ENCODE measurements at regions not wholly inside any gene's neighbourhood (a gene's known extent, or its start where the extent isn't known, plus 50 kb on each side); places are given as distances from the start of the nearest gene placed in this dataset.

DNA sequence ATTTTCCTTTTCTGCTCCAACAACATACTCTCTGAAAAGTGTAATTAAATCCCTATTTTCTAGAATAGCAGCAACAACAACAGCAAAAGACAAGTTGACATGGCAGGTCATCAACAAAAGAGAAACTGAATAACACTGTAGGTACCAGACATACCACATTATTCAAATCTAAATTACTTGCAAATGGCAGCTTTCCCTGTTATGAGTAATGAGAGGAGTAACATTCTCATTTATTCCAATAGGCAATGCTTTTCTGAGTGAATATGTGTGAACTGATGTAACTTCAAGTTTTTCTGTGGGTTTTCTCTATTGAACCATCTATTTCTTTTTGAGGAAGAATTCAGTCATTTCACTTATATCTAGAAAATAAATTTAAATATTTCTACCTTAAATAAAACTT, 501.5 kb downstream of the TRIB2 start (continued):
- TF ChIP-seq, protein P1, sequence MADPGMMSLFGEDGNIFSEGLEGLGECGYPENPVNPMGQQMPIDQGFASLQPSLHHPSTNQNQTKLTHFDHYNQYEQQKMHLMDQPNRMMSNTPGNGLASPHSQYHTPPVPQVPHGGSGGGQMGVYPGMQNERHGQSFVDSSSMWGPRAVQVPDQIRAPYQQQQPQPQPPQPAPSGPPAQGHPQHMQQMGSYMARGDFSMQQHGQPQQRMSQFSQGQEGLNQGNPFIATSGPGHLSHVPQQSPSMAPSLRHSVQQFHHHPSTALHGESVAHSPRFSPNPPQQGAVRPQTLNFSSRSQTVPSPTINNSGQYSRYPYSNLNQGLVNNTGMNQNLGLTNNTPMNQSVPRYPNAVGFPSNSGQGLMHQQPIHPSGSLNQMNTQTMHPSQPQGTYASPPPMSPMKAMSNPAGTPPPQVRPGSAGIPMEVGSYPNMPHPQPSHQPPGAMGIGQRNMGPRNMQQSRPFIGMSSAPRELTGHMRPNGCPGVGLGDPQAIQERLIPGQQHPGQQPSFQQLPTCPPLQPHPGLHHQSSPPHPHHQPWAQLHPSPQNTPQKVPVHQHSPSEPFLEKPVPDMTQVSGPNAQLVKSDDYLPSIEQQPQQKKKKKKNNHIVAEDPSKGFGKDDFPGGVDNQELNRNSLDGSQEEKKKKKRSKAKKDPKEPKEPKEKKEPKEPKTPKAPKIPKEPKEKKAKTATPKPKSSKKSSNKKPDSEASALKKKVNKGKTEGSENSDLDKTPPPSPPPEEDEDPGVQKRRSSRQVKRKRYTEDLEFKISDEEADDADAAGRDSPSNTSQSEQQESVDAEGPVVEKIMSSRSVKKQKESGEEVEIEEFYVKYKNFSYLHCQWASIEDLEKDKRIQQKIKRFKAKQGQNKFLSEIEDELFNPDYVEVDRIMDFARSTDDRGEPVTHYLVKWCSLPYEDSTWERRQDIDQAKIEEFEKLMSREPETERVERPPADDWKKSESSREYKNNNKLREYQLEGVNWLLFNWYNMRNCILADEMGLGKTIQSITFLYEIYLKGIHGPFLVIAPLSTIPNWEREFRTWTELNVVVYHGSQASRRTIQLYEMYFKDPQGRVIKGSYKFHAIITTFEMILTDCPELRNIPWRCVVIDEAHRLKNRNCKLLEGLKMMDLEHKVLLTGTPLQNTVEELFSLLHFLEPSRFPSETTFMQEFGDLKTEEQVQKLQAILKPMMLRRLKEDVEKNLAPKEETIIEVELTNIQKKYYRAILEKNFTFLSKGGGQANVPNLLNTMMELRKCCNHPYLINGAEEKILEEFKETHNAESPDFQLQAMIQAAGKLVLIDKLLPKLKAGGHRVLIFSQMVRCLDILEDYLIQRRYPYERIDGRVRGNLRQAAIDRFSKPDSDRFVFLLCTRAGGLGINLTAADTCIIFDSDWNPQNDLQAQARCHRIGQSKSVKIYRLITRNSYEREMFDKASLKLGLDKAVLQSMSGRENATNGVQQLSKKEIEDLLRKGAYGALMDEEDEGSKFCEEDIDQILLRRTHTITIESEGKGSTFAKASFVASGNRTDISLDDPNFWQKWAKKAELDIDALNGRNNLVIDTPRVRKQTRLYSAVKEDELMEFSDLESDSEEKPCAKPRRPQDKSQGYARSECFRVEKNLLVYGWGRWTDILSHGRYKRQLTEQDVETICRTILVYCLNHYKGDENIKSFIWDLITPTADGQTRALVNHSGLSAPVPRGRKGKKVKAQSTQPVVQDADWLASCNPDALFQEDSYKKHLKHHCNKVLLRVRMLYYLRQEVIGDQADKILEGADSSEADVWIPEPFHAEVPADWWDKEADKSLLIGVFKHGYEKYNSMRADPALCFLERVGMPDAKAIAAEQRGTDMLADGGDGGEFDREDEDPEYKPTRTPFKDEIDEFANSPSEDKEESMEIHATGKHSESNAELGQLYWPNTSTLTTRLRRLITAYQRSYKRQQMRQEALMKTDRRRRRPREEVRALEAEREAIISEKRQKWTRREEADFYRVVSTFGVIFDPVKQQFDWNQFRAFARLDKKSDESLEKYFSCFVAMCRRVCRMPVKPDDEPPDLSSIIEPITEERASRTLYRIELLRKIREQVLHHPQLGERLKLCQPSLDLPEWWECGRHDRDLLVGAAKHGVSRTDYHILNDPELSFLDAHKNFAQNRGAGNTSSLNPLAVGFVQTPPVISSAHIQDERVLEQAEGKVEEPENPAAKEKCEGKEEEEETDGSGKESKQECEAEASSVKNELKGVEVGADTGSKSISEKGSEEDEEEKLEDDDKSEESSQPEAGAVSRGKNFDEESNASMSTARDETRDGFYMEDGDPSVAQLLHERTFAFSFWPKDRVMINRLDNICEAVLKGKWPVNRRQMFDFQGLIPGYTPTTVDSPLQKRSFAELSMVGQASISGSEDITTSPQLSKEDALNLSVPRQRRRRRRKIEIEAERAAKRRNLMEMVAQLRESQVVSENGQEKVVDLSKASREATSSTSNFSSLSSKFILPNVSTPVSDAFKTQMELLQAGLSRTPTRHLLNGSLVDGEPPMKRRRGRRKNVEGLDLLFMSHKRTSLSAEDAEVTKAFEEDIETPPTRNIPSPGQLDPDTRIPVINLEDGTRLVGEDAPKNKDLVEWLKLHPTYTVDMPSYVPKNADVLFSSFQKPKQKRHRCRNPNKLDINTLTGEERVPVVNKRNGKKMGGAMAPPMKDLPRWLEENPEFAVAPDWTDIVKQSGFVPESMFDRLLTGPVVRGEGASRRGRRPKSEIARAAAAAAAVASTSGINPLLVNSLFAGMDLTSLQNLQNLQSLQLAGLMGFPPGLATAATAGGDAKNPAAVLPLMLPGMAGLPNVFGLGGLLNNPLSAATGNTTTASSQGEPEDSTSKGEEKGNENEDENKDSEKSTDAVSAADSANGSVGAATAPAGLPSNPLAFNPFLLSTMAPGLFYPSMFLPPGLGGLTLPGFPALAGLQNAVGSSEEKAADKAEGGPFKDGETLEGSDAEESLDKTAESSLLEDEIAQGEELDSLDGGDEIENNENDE (IDR thresholded peaks at IDR 0.05; ENCODE audit: low read depth, low read length): no peak
- TF ChIP-seq ZNF184 (CRISPR knock-in tag; IDR thresholded peaks at IDR 0.05): no peak
- no peak for TF ChIP-seq ZNF280B (CRISPR knock-in tag; IDR thresholded peaks at IDR 0.05)
- TF ChIP-seq ESRRA (IDR thresholded peaks at IDR 0.05; ENCODE audit: borderline replicate concordance, low read depth): no peak
- TF ChIP-seq SLC30A9 (CRISPR knock-in tag; IDR thresholded peaks at IDR 0.05): no peak
- no peak for TF ChIP-seq DMBX1 (CRISPR knock-in tag; IDR thresholded peaks at IDR 0.05; ENCODE audit: borderline replicate concordance)
- no peak for TF ChIP-seq C11orf30 (IDR thresholded peaks at IDR 0.05; ENCODE audit: low read depth)
- TF ChIP-seq, protein P2, sequence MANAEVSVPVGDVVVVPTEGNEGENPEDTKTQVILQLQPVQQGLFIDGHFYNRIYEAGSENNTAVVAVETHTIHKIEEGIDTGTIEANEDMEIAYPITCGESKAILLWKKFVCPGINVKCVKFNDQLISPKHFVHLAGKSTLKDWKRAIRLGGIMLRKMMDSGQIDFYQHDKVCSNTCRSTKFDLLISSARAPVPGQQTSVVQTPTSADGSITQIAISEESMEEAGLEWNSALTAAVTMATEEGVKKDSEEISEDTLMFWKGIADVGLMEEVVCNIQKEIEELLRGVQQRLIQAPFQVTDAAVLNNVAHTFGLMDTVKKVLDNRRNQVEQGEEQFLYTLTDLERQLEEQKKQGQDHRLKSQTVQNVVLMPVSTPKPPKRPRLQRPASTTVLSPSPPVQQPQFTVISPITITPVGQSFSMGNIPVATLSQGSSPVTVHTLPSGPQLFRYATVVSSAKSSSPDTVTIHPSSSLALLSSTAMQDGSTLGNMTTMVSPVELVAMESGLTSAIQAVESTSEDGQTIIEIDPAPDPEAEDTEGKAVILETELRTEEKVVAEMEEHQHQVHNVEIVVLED (CRISPR knock-in tag; IDR thresholded peaks at IDR 0.05): no peak
- no peak for TF ChIP-seq NCOA2 (IDR thresholded peaks at IDR 0.05; ENCODE audit: partially characterized antibody in 2 of 2)
- no peak for TF ChIP-seq ZBTB12 (CRISPR knock-in tag; IDR thresholded peaks at IDR 0.05)
